HEK293T (cell line): ENCODE measurements at regions not wholly inside any gene's neighbourhood (a gene's known extent, or its start where the extent isn't known, plus 50 kb on each side); places are given as distances from the start of the nearest gene placed in this dataset.

Experiments used
- CTCF ChIA-PET: fragments of 350-600 bp; formaldehyde crosslinking; extraction: SDS; loops from one replicate; lab custom pipeline; 2021; ENCODE audit warnings: antibody characterized with exemption, inconsistent platforms; lab: Yijun Ruan, JAX
- POLR2A ChIA-PET: fragments of 350-600 bp; formaldehyde crosslinking; extraction: SDS; loops from one replicate; lab custom pipeline; 2020; ENCODE audit warnings: antibody characterized with exemption, inconsistent platforms; lab: Yijun Ruan, JAX
- DNase-seq: peaks from one replicate; pipeline ENCODE4 v3.0.0; 2012; ENCODE audit warnings: mixed read lengths; ENCODE audit errors: extremely low spot score
- ARNT ChIP-seq: fragments of 450-650 bp; IDR thresholded peaks from 2 replicates; pipeline ENCODE4 v1.6.1; 2017; ENCODE audit warnings: mild to moderate bottlenecking
- BHLHE40 ChIP-seq: fragments of 450-650 bp; IDR thresholded peaks from 2 replicates; pipeline ENCODE4 v1.6.1; 2016; ENCODE audit warnings: mild to moderate bottlenecking, moderate library complexity, borderline replicate concordance
- CTBP1 ChIP-seq: fragments of 450-650 bp; IDR thresholded peaks from 2 replicates; pipeline ENCODE4 v1.6.1; 2016; ENCODE audit warnings: borderline replicate concordance
- ELF4 ChIP-seq: fragments of 450-650 bp; IDR thresholded peaks from 2 replicates; pipeline ENCODE4 v1.6.1; 2017; ENCODE audit warnings: antibody characterized with exemption
- FOXA1 ChIP-seq: fragments of 450-650 bp; IDR thresholded peaks from 2 replicates; pipeline ENCODE4 v1.6.1; 2016; ENCODE audit warnings: mild to moderate bottlenecking
- FOXK2 ChIP-seq: fragments of 450-650 bp; IDR thresholded peaks from 2 replicates; pipeline ENCODE4 v1.6.1; 2016; ENCODE audit warnings: mild to moderate bottlenecking
- FOXM1 ChIP-seq: fragments of 450-650 bp; IDR thresholded peaks from 2 replicates; pipeline ENCODE4 v1.6.1; 2017; ENCODE audit warnings: mild to moderate bottlenecking, borderline replicate concordance
- HDGF ChIP-seq: fragments of 450-650 bp; IDR thresholded peaks from 2 replicates; pipeline ENCODE4 v1.6.1; 2017; ENCODE audit warnings: antibody characterized with exemption, borderline replicate concordance
- L3MBTL2 ChIP-seq: fragments of 450-650 bp; conservative IDR thresholded peaks from 2 replicates; pipeline ENCODE4 v1.6.1; 2016; ENCODE audit warnings: mild to moderate bottlenecking
- LEF1 ChIP-seq: fragments of 450-650 bp; IDR thresholded peaks from 2 replicates; pipeline ENCODE4 v1.6.1; 2017; ENCODE audit warnings: mild to moderate bottlenecking, borderline replicate concordance
- NFRKB ChIP-seq: fragments of 450-650 bp; IDR thresholded peaks from 2 replicates; pipeline ENCODE4 v1.6.1; 2016; ENCODE audit warnings: mild to moderate bottlenecking, moderate library complexity
- SP1 ChIP-seq: fragments of 450-650 bp; IDR thresholded peaks from 2 replicates; pipeline ENCODE4 v1.6.1; 2017
- SUZ12 ChIP-seq: fragments of 450-650 bp; IDR thresholded peaks from 2 replicates; pipeline ENCODE4 v1.6.1; 2016; ENCODE audit warnings: mild to moderate bottlenecking
- TARDBP ChIP-seq: fragments of 450-650 bp; IDR thresholded peaks from 2 replicates; pipeline ENCODE4 v1.6.1; 2016
- ZNF384 ChIP-seq: fragments of 450-650 bp; IDR thresholded peaks from 2 replicates; pipeline ENCODE4 v1.6.1; 2016
- TF ChIP-seq, protein P1 (sequence below): fragments of 450-650 bp; IDR thresholded peaks from 2 replicates; pipeline ENCODE4 v1.6.1; 2016

DNA sequence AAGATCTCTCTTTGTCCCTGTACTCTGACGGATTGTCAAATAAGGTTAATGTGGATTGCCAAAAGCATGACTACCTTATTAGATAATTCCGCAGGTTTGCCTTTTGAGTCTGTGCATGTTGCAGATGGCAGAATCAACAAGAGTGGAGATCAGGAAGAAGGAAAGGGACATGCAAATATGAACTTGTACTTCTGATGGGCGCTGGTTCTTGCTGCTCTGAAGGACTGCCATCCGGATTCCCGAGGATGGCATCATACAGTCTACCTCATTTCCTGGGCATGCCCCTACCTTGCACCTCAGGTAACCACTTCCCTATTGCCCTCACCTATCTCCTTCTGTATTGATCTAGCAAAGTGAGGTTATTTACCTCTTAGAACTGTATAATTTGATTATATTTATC is 504.2 kb downstream of the ACTL7B start:
- ChIA-PET POLR2A (no interaction called here), CTCF (no interaction called here)

DNA sequence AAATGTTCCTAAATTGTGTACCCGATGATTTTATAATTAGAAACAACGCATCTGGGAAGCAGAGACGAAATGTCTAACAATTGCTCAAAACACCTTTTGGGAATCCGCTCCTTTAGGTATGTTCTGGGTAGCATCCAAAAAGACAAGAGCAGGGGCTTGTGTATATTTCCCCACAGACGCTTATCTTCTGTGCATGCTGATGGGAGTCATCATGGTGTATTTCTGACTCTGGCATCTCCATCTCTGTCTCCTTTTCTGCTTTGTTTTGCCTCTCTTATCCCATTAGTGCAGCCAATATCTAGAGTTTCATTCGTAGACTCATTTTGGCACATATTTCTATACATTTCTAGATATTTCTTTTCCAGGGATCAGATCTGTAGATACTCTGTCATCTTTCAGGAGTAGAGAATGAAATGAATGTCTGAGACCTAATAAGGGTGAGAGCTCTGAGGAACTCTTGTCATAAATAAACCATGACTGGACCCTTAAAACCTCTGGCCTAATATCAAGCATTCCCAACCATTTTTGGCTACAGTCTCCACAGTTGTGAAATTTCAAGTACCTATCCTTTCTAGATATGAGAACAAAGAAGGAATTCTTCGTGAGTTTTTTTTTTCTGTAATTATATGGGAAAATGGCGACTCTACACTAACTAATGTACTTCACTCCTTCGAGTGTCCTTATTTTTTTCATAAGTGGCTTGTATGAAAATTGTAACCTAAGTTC is 508.2 kb downstream of the ACTL7B start:
- ChIA-PET CTCF (no interaction called here), POLR2A (no interaction called here)
- TF ChIP-seq FOXM1 (no peak), CTBP1 (no peak), ELF4 (no peak), FOXA1 (no peak), ARNT (no peak), NFRKB (no peak), L3MBTL2 (no peak), SUZ12 (no peak), BHLHE40 (no peak), HDGF (no peak), FOXK2 (no peak), ZNF384 (no peak), TARDBP (no peak), SP1 (no peak), LEF1 (no peak)
- TF ChIP-seq, protein P1, sequence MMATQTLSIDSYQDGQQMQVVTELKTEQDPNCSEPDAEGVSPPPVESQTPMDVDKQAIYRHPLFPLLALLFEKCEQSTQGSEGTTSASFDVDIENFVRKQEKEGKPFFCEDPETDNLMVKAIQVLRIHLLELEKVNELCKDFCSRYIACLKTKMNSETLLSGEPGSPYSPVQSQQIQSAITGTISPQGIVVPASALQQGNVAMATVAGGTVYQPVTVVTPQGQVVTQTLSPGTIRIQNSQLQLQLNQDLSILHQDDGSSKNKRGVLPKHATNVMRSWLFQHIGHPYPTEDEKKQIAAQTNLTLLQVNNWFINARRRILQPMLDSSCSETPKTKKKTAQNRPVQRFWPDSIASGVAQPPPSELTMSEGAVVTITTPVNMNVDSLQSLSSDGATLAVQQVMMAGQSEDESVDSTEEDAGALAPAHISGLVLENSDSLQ: no peak

More for the DNA sequence above, 504.2 kb downstream of the ACTL7B start:
- TF ChIP-seq NFRKB: no peak
- no peak for DNase-seq

DNA sequence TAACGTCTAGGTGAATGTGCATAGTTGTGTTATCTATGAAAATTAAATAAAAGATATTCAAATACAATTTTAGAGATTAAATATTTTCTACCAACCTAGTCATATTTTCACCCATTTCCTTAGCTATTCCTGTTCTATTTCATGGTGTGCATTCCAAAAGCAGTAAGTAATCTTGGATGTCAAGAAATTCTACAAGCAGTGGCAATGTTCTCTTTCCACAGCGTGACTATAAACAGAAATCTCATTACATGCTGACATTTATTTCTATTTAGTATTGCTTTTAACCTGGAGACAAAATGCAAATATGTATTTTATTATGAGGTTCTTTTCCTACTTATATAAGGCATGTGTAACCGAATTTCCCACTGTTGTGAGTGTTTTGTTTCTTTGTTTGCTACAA is 510.0 kb downstream of the ACTL7B start:
- TF ChIP-seq LEF1 (no peak), FOXA1 (no peak), FOXK2 (no peak), SP1 (no peak), CTBP1 (no peak), ARNT (no peak), HDGF (no peak), SUZ12 (no peak), L3MBTL2 (no peak)
- ChIA-PET POLR2A (no interaction called here), CTCF (no interaction called here)
- no peak for DNase-seq

More for the DNA sequence above, 508.2 kb downstream of the ACTL7B start:
- DNase-seq: no peak

DNA sequence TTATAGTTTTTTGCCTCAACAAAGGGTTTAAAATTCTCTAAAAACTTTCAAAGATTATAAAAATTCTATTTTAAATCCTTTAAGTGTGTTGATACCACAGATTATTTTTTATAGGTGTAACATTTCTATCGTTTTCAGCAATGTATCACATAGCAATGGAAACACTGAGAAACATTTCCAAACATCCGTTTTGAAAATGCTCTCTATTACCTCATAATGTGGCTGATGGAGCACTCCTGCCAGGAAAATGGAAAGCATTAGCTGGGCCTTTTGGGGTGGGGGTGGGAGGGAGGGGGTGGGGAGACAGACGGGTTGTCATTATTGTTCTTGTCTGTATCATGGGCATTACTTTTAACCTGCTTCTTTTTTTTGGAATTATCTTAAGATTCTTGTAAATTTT is 516.5 kb downstream of the ACTL7B start:
- POLR2A ChIA-PET: no interaction called here
- CTCF ChIA-PET: no interaction called here
- no peak for DNase-seq
- TF ChIP-seq ZNF384 (no peak), SP1 (no peak), CTBP1 (no peak), HDGF (no peak), ARNT (no peak), TARDBP (no peak), ELF4 (no peak), L3MBTL2 (no peak)
- TF ChIP-seq, protein P1: no peak

DNA sequence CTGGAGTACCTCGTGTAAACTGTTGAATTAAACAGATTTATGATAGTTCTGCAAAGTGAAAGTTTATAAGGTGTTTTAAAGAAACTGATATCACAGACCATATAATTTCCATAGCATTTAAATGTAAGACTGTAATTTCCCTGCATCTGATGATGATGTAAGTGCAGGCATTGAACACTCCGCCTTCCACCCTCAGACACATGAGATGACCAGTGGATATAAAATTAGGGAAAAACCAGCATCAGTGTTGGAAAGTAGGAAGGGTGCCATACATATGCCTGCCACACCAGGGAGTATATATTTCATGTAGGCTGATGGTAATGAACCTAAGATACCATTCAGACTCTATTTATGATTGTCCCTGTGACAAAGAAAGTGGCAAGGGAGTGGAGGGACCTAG is 519.2 kb downstream of the ACTL7B start:
- POLR2A ChIA-PET: no interaction called here

DNA sequence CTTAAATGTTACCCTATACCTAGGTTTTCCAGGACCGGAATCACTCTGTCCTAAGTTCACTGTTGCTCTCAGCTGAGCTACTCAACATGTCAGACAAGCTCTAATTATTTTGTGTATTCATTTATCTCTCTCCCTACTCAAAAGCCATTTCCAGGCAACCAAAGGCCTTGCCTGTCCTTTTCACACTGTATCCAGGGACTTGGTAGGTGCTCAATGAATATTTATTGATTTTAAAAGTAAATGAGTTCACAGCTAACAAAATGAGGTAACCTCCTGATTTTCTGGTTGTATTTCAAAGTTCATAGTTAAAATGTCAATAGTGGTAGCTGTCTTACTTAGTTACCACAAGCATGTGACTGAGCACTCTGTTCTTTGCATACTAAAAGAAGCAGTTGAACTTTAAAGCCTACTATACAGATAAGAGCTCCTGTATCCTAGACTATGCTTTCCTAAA is 522.2 kb downstream of the ACTL7B start:
- ChIA-PET CTCF (no interaction called here), POLR2A (no interaction called here)
- DNase-seq: no peak
- no peak for TF ChIP-seq HDGF
- TF ChIP-seq ELF4: no peak
- no peak for TF ChIP-seq NFRKB
- TF ChIP-seq FOXM1: no peak
- TF ChIP-seq FOXK2: no peak
- TF ChIP-seq SUZ12: no peak
- TF ChIP-seq SP1: no peak
- no peak for TF ChIP-seq FOXA1
- no peak for TF ChIP-seq CTBP1
- no peak for TF ChIP-seq BHLHE40
- no peak for TF ChIP-seq LEF1
- TF ChIP-seq ZNF384: no peak
- TF ChIP-seq L3MBTL2: no peak
- TF ChIP-seq ARNT: no peak
- TF ChIP-seq, protein P1: no peak
- no peak for TF ChIP-seq TARDBP

More for the DNA sequence above, 519.2 kb downstream of the ACTL7B start:
- no peak for DNase-seq
- CTCF ChIA-PET: no interaction called here
- no peak for TF ChIP-seq SP1
- TF ChIP-seq LEF1: no peak
- TF ChIP-seq FOXM1: no peak
- no peak for TF ChIP-seq FOXA1
- no peak for TF ChIP-seq TARDBP
